ENCODE measurements at regions not wholly inside any gene's neighbourhood (a gene's known extent, or its start where the extent isn't known, plus 50 kb on each side); places are given as distances from the start of the nearest gene placed in this dataset.

- no peak for TF ChIP-seq POLR2A (IDR thresholded peaks at IDR 0.05)
- TF ChIP-seq CTCF (IDR thresholded peaks at IDR 0.05), result no peak
Measured at GRCh38 chr11:111135101-111135500, 110.4 kb upstream of the POU2AF2 start.
